B cell (primary cell): ENCODE measurements at regions not wholly inside any gene's neighbourhood (a gene's known extent, or its start where the extent isn't known, plus 50 kb on each side); places are given as distances from the start of the nearest gene placed in this dataset.

ENCODE experiments used
- CTCF ChIP-seq: fragments of 200-600 bp; IDR thresholded peaks from one replicate; pipeline ENCODE4 v1.8.0; 2022; ENCODE audit warnings: antibody characterized with exemption, mild to moderate bottlenecking
- EZH2 ChIP-seq: IDR thresholded peaks from 2 replicates; pipeline ENCODE4 v1.6.1; 2012; ENCODE audit warnings: borderline replicate concordance, low read depth, mild to moderate bottlenecking, moderate library complexity, low read length; ENCODE audit not compliant: insufficient read depth, poor library complexity, severe bottlenecking

- TF ChIP-seq CTCF (no peak), EZH2 (no peak)
Measured at GRCh38 chrX:42546800-42547199, 231.2 kb downstream of the PPP1R2C start.
